Colonic mucosa (tissue), 4 donors: ENCODE measurements at regions not wholly inside any gene's neighbourhood (a gene's known extent, or its start where the extent isn't known, plus 50 kb on each side); places are given as distances from the start of the nearest gene placed in this dataset.
"Not testable (repeated sequence)": the region's sequence is repeated elsewhere in the genome, so short reads cannot be mapped to it uniquely, and the experiment has no call there.

Source experiments
- DNase-seq: peaks from one replicate; pipeline ENCODE4 v3.0.0-alpha.2; 2020
- H3K27ac ChIP-seq: fragments of 200-600 bp; one replicate; pipeline ENCODE4 v1.8.0; 2021
- H3K27me3 ChIP-seq: fragments of 200-600 bp; one replicate; pipeline ENCODE4 v1.8.0; 2021
- H3K36me3 ChIP-seq: fragments of 200-600 bp; one replicate; pipeline ENCODE4 v1.8.0; 2021
- H3K4me1 ChIP-seq: fragments of 200-600 bp; one replicate; pipeline ENCODE4 v1.8.0; 2021; ENCODE audit warnings: mild to moderate bottlenecking
- H3K4me3 ChIP-seq: fragments of 200-600 bp; one replicate; pipeline ENCODE4 v1.8.0; 2021
- H3K9ac ChIP-seq, 2 donors: one replicate each; pipeline ENCODE4 v1.7.0; 2013; ENCODE audit warnings: control low read depth in 2 of 2, low read depth in 2 of 2, low read length in 2 of 2
- H3K9me3 ChIP-seq: fragments of 200-600 bp; one replicate; pipeline ENCODE4 v1.8.0; 2021
- CTCF ChIP-seq: fragments of 200-600 bp; IDR thresholded peaks from one replicate; pipeline ENCODE4 v1.8.0; 2022; ENCODE audit warnings: antibody characterized with exemption, mild to moderate bottlenecking
- intact Hi-C: fragments of 100-400 bp; cut with DNase I; formaldehyde crosslinking; loops from one replicate; pipeline ENCODE4 v1.14.1; 2022
- donor health status: healthy.
- donor health status: DM: no; HTN: no; CAD: no.
- donor health status: DM: no; HTN: no; CAD: no.

DNA sequence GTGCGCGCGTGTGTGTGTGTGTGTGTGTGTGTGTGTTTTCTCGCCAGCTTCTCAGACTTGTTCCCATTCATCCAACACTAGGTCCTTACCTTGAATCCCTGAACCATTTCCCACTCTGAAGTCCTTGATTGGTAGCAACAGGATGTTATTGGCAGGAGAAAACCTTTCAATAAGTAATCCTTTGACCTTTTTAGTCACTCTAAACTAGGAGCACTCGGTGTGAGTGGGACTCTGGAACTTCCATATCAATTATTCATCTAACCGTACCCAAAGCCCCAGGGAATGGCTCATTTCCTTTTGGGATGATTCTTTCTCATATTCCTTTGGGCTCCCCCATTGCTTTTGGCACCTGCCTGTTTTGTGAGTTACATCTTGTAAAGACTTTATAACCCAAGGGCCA, 140.2 kb upstream of the SPRED1 start:
- Histone ChIP-seq H3K27me3 (no peaks in the 10 kb centered on the region), H3K4me3 (no peak overlapping the region), H3K9ac (no peak overlapping the region), H3K36me3 (no peaks in the 10 kb centered on the region), H3K27ac (no peak overlapping the region), H3K9me3 (no peaks in the 10 kb centered on the region), H3K4me1 (no peaks in the 10 kb centered on the region)
- no peak for TF ChIP-seq CTCF
- DNase-seq, result no peak
- intact Hi-C loops, result no loop called here

DNA sequence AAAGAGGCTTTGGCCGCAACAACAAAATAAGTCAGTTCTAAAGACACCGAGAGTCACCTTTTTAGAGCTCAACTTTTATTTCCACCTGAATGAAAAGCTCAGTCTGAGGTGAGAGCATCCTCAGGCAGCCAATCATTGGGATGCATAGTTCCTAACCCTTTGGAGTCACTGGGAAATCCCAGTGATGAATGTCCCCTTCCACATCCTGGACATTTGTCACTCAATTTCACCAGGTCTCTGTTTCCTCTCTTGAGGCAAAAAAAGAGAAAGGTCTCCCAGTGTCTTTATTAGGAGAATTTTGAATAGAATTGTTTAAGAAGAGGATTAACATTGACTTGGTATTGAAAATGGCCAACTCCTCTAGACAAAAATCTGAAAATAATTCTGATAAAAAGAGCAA, 137.5 kb upstream of the SPRED1 start:
- Histone ChIP-seq H3K36me3 (no peaks in the 10 kb centered on the region), H3K9ac (no peak overlapping the region), H3K4me3 (no peak overlapping the region), H3K9me3 (no peaks in the 10 kb centered on the region), H3K27ac (no peak overlapping the region), H3K27me3 (no peaks in the 10 kb centered on the region), H3K4me1 (no peaks in the 10 kb centered on the region)
- no peak for TF ChIP-seq CTCF
- intact Hi-C loops, result no loop called here
- DNase-seq, result no peak

DNA sequence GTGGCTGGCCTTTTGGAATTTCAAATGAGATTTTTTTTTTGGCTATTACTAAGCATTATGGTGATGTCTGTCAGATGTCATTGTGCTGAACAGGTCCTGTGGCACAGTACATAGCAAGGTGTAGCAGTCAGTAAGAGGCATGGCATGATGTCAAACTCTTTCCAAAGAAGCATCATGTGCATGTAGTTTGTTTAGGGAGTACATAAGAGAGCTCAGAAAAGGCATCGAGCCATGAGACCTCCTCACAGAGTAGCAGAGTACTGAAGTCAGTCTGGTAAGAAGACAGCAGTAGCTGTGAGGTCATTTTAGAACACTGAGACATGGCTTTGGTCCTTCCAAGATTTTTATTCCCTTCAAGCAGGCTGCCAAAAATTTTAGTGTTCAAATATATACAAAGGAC, 134.9 kb upstream of the SPRED1 start:
- Histone ChIP-seq H3K4me1 (no peaks in the 10 kb centered on the region), H3K9ac (no peak overlapping the region), H3K36me3 (no peaks in the 10 kb centered on the region), H3K27me3 (no peaks in the 10 kb centered on the region), H3K4me3 (no peak overlapping the region), H3K27ac (no peak overlapping the region), H3K9me3 (no peaks in the 10 kb centered on the region)
- no peak for DNase-seq
- TF ChIP-seq CTCF, result no peak
- intact Hi-C loops, result no loop called here

- peak; percentile 83 for DNase-seq
- not testable (repeated sequence) for H3K9me3 ChIP-seq, H3K36me3 ChIP-seq, H3K27ac ChIP-seq, H3K4me1 ChIP-seq, H3K27me3 ChIP-seq, H3K9ac ChIP-seq, H3K4me3 ChIP-seq
- intact Hi-C loops, result loop anchor here (10.0 kb wide), 1 partner anchor 45 kb away; no protein-coding TSS in a partner anchor
These were observed 132.8 kb upstream of the SPRED1 start for GRCh38 chr15:38119865-38120264.

- Histone ChIP-seq H3K4me3 (no peak overlapping the region), H3K27ac (peak overlapping the region; percentile 38), H3K9ac (no peak overlapping the region), H3K36me3 (no peaks in the 10 kb centered on the region), H3K27me3 (no peaks in the 10 kb centered on the region), H3K4me1 (peaks cover 3% of the 10 kb centered on the region), H3K9me3 (no peaks in the 10 kb centered on the region)
- peak; percentile 76 for DNase-seq
- TF ChIP-seq CTCF, result no peak
- intact Hi-C loops, result loop anchor here (10.0 kb wide), 1 partner anchor 53 kb away; no protein-coding TSS in a partner anchor
These were observed 125.3 kb upstream of the SPRED1 start for GRCh38 chr15:38127306-38127771.

- Histone ChIP-seq H3K27ac (peak overlapping the region; percentile 32), H3K36me3 (no peaks in the 10 kb centered on the region), H3K27me3 (no peaks in the 10 kb centered on the region), H3K9ac (no peak overlapping the region), H3K4me1 (peaks cover 3% of the 10 kb centered on the region), H3K9me3 (no peaks in the 10 kb centered on the region), H3K4me3 (no peak overlapping the region)
- no peak for TF ChIP-seq CTCF
- intact Hi-C loops, result loop anchor here (10.0 kb wide), 1 partner anchor 54 kb away; no protein-coding TSS in a partner anchor
- no peak for DNase-seq
These were observed 124.3 kb upstream of the SPRED1 start for GRCh38 chr15:38128341-38128781.
